Muscle layer of duodenum (tissue), 2 donors: ENCODE measurements at regions not wholly inside any gene's neighbourhood (a gene's known extent, or its start where the extent isn't known, plus 50 kb on each side); places are given as distances from the start of the nearest gene placed in this dataset.
A peak's percentile ranks its signal among the peaks of the same experiment; 100 is the strongest.

ENCODE experiments used
- H3K27ac ChIP-seq: one replicate; pipeline ENCODE4 v1.7.0; 2013; ENCODE audit warnings: mild to moderate bottlenecking, low read length
- H3K27me3 ChIP-seq: one replicate; pipeline ENCODE4 v1.7.0; 2013; ENCODE audit warnings: low read depth, mild to moderate bottlenecking, control low read depth, low read length
- H3K36me3 ChIP-seq, 2 donors: one replicate each; pipeline ENCODE4 v1.7.0; 2013; ENCODE audit warnings: low read length in 2 of 2, control low read depth in 1 of 2, mild to moderate bottlenecking in 1 of 2; ENCODE audit not compliant: insufficient read depth in 2 of 2, control insufficient read depth in 1 of 2
- H3K4me1 ChIP-seq, 2 donors: one replicate each; pipeline ENCODE4 v1.7.0; 2013; ENCODE audit warnings: low read length in 2 of 2, mild to moderate bottlenecking in 2 of 2, control low read depth in 1 of 2, moderate library complexity in 1 of 2; ENCODE audit not compliant: insufficient read depth in 2 of 2, control insufficient read depth in 1 of 2
- H3K4me3 ChIP-seq, 2 donors: one replicate each; pipeline ENCODE4 v1.7.0; 2013; ENCODE audit warnings: low read length in 2 of 2, low read depth in 1 of 2, mild to moderate bottlenecking in 1 of 2
- H3K9me3 ChIP-seq, 2 donors: one replicate each; pipeline ENCODE4 v1.7.0; 2013; ENCODE audit warnings: low read length in 2 of 2, control low read depth in 1 of 2, mild to moderate bottlenecking in 1 of 2; ENCODE audit not compliant: control insufficient read depth in 1 of 2
- donor health status: healthy.

- no peaks in the 10 kb centered on the region for H3K36me3 ChIP-seq
- no peak overlapping the region for H3K4me3 ChIP-seq
- no peaks in the 10 kb centered on the region for H3K4me1 ChIP-seq
- no peaks in the 10 kb centered on the region for H3K9me3 ChIP-seq
- H3K27ac ChIP-seq = no peak overlapping the region
- H3K27me3 ChIP-seq = no peaks in the 10 kb centered on the region
Measured at GRCh38 chr14:25150934-25151790, 101.2 kb upstream of the STXBP6 start.

DNA sequence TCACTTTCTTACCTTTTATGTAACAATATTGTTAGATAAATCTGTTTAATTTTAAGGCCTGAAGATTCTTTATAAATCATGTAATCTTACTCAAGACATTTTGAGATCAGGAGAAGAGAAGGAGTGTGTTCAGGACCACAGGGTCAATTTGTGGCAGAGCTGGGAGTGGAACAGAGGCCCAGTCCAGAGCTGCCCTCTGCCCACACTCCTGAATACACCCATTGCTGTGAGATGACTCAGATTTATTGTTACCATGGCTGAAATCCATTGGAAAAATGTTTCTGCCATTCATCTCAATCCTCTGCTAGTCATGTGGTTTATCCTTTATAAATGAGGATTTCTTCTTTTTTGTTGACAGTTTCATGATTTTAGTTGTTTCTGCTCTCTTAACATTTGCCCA lies 100.5 kb upstream of the STXBP6 start:
- Histone ChIP-seq H3K27ac (no peak overlapping the region), H3K27me3 (no peaks in the 10 kb centered on the region), H3K36me3 (no peaks in the 10 kb centered on the region), H3K9me3 (no peaks in the 10 kb centered on the region), H3K4me1 (no peaks in the 10 kb centered on the region), H3K4me3 (no peak overlapping the region)

GRCh38 chr14:25140411-25140810 lies 90.5 kb upstream of the STXBP6 start:
- Histone ChIP-seq H3K4me3 (no peak overlapping the region), H3K27ac (no peak overlapping the region), H3K9me3 (no peaks in the 10 kb centered on the region), H3K27me3 (no peaks in the 10 kb centered on the region), H3K4me1 (no peaks in the 10 kb centered on the region), H3K36me3 (no peaks in the 10 kb centered on the region)

DNA sequence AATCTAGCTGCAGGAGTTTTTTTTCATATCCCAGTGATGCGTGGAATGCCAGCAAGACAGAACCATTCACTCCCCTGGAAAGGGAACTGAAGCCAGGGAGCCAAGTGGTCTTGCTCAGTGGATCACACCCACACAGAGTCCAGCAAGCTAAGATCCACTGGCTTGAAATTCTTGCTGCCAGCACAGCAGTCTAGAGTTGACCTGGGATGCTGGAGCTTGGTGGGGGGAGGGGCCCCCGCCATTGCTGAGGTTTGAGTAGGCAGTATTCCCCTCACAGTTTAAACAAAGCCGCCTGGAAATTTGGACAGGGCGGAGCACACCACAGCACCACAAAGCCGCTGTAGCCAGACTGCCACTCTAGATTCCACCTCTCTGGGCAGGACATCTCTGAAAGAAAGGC lies 86.9 kb upstream of the STXBP6 start:
- H3K27ac ChIP-seq = no peak overlapping the region
- no peaks in the 10 kb centered on the region for H3K36me3 ChIP-seq
- no peak overlapping the region for H3K4me3 ChIP-seq
- no peaks in the 10 kb centered on the region for H3K9me3 ChIP-seq
- H3K27me3 ChIP-seq = no peaks in the 10 kb centered on the region
- peaks cover 0 to 5% of the 10 kb centered on the region in 2 donors for H3K4me1 ChIP-seq

GRCh38 chr14:25134184-25134583 lies 84.2 kb upstream of the STXBP6 start:
- H3K27ac ChIP-seq = no peak overlapping the region

GRCh38 chr14:25132732-25133422 lies 82.9 kb upstream of the STXBP6 start:
- no peaks in the 10 kb centered on the region for H3K9me3 ChIP-seq
- H3K27me3 ChIP-seq = no peaks in the 10 kb centered on the region
- H3K4me3 ChIP-seq = peak overlapping the region in 1 of 2 donors; percentile 49
- H3K36me3 ChIP-seq = no peaks in the 10 kb centered on the region
- H3K4me1 ChIP-seq = peaks cover 0 to 5% of the 10 kb centered on the region in 2 donors
- no peak overlapping the region for H3K27ac ChIP-seq

More at GRCh38 chr14:25134184-25134583, 84.2 kb upstream of the STXBP6 start:
- no peak overlapping the region for H3K4me3 ChIP-seq
- peaks cover 0 to 5% of the 10 kb centered on the region in 2 donors for H3K4me1 ChIP-seq
- no peaks in the 10 kb centered on the region for H3K27me3 ChIP-seq
- H3K36me3 ChIP-seq = no peaks in the 10 kb centered on the region
- H3K9me3 ChIP-seq = no peaks in the 10 kb centered on the region

GRCh38 chr14:25132094-25132493 lies 82.1 kb upstream of the STXBP6 start:
- H3K4me1 ChIP-seq = peaks cover 0 to 5% of the 10 kb centered on the region in 2 donors
- H3K27ac ChIP-seq = no peak overlapping the region
- no peaks in the 10 kb centered on the region for H3K27me3 ChIP-seq
- no peaks in the 10 kb centered on the region for H3K36me3 ChIP-seq
- no peaks in the 10 kb centered on the region for H3K9me3 ChIP-seq
- no peak overlapping the region for H3K4me3 ChIP-seq

DNA sequence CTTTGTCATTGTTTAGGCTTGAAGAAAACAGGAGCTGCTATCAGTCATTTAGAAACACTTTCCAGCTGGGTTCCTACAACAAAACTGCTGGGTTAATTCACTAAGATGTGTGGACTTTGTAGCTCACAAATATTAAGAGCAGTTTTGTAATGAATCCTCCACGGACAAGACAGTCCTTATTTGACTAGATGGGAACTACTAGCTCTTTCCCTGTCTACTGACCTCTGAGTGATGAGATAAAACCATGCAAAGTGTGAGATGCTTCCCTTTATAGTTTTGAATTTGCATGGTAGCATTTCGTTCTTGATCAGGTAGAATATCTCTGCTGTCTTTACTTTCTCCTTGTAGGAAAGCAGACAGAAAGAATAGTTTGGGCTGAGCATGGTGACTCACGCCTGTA lies 72.9 kb upstream of the STXBP6 start:
- Histone ChIP-seq H3K4me1 (peaks cover 0 to 4% of the 10 kb centered on the region in 2 donors), H3K4me3 (no peak overlapping the region)

GRCh38 chr14:25122211-25122610 lies 72.3 kb upstream of the STXBP6 start:
- Histone ChIP-seq H3K36me3 (no peaks in the 10 kb centered on the region), H3K27me3 (no peaks in the 10 kb centered on the region), H3K27ac (no peak overlapping the region), H3K4me3 (no peak overlapping the region), H3K4me1 (peaks cover 0 to 4% of the 10 kb centered on the region in 2 donors), H3K9me3 (no peaks in the 10 kb centered on the region)

More for the DNA sequence above, 72.9 kb upstream of the STXBP6 start:
- H3K36me3 ChIP-seq = no peaks in the 10 kb centered on the region
- no peaks in the 10 kb centered on the region for H3K27me3 ChIP-seq
- H3K27ac ChIP-seq = no peak overlapping the region
- H3K9me3 ChIP-seq = no peaks in the 10 kb centered on the region

DNA sequence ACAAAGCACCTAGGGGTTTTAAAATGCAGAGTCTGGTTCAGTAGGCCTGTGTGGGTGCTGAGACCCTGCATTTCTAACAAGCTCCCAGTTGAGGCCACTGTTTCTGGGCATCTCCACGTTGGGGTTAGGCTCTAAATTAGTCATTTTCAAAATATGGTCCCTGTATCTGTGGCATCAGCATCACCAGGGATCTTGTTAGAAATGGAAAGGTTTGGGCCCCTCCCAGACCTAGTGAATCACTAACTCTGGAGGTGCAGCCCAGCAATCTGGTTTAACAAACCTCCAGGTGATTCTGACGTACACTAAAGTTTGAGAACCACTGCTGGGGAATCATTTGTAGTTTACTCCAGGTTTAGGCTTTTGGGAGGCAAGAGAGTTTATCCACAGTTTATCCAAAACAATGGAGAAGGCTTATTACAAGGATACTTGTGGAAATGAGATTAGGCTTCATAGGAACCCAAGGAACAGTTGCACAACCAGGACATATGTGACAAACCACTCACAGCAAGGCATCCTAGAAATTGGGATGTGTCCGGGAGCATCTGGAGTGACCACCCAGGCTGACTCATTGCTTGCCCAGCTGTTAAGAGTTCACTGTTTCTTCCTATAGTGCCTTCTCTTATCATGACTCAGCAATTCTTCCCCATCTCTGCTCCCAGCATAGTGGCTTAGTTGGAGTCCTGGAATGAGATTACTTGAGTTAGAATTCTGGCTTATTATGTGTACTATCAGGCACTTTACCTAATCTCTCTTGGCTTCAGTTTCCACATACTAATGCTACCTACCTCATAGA lies 71.6 kb upstream of the STXBP6 start:
- Histone ChIP-seq H3K27me3 (no peaks in the 10 kb centered on the region), H3K36me3 (no peaks in the 10 kb centered on the region), H3K4me3 (no peak overlapping the region), H3K9me3 (no peaks in the 10 kb centered on the region), H3K27ac (no peak overlapping the region), H3K4me1 (peaks cover 0 to 4% of the 10 kb centered on the region in 2 donors)

DNA sequence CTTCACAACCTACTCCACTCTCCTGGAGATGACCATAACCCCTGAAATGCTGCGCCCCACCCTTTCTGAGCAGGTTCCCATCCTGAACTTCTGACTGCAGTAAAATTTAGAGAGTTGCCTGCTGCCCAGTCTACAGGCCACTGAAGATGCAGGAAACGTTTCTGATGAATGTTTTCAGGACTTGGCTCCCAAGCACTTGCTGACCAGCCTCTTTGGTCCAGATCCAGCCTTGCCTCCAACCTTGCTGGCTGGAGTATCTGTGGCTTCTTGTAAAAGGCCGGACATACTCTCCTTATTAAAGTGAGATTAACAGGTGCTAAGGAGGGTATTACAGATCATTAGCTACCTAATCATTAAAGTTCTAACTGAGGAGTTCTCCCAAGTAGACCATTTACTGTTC lies 70.3 kb upstream of the STXBP6 start:
- Histone ChIP-seq H3K27me3 (no peaks in the 10 kb centered on the region), H3K4me1 (peaks cover 0 to 4% of the 10 kb centered on the region in 2 donors), H3K27ac (no peak overlapping the region), H3K4me3 (no peak overlapping the region), H3K9me3 (no peaks in the 10 kb centered on the region), H3K36me3 (no peaks in the 10 kb centered on the region)
